ENCODE measurements at regions not wholly inside any gene's neighbourhood (a gene's known extent, or its start where the extent isn't known, plus 50 kb on each side); places are given as distances from the start of the nearest gene placed in this dataset.
"Not testable (repeated sequence)": the region's sequence is repeated elsewhere in the genome, so short reads cannot be mapped to it uniquely, and the experiment has no call there.

- H3K9me3 ChIP-seq, result no peaks in the 10 kb centered on the region
- no peak overlapping the region for H3K4me3 ChIP-seq
- no peaks in the 10 kb centered on the region for H3K36me3 ChIP-seq
- H3K27me3 ChIP-seq, result no peaks in the 10 kb centered on the region
- H3K4me2 ChIP-seq, result peak overlapping the region; percentile 76
- peak overlapping the region; percentile 33 for H3K27ac ChIP-seq
- peak overlapping the region; percentile 16; the same call in 1 of the 2 replicates for H3K9ac ChIP-seq
- no peak for TF ChIP-seq Cebpa-rat (IDR thresholded peaks at IDR 0.05)
- H3K4me1 ChIP-seq, result peaks cover 43% of the 10 kb centered on the region
- no peaks in the 10 kb centered on the region for H4K20me1 ChIP-seq
Observed at GRCh38 chr2:129483366-129483765, 496.1 kb upstream of the RAB6C start.

GRCh38 chr2:129484999-129485897 lies 494.2 kb upstream of the RAB6C start:
- Histone ChIP-seq H3K4me2 (no peak overlapping the region; the same call in 1 of the 2 replicates), H3K27ac (peak overlapping the region; percentile 16; the same call in 1 of the 2 replicates), H3K9ac (no peak overlapping the region)

GRCh38 chr2:129488376-129488775 lies 491.1 kb upstream of the RAB6C start:
- H4K20me1 ChIP-seq, result no peaks in the 10 kb centered on the region
- TF ChIP-seq Cebpa-rat (IDR thresholded peaks at IDR 0.05), result no peak
- H3K4me2 ChIP-seq, result no peak overlapping the region
- H3K9me3 ChIP-seq, result no peaks in the 10 kb centered on the region
- H3K9ac ChIP-seq, result no peak overlapping the region
- H3K27ac ChIP-seq, result no peak overlapping the region
- no peak overlapping the region for H3K4me3 ChIP-seq
- H3K36me3 ChIP-seq, result no peaks in the 10 kb centered on the region
- no peaks in the 10 kb centered on the region for H3K27me3 ChIP-seq
- peaks cover 23% of the 10 kb centered on the region for H3K4me1 ChIP-seq

More at GRCh38 chr2:129484999-129485897, 494.2 kb upstream of the RAB6C start:
- H3K36me3 ChIP-seq, result no peaks in the 10 kb centered on the region
- H4K20me1 ChIP-seq, result no peaks in the 10 kb centered on the region
- no peaks in the 10 kb centered on the region for H3K27me3 ChIP-seq
- no peak overlapping the region for H3K4me3 ChIP-seq
- H3K9me3 ChIP-seq, result no peaks in the 10 kb centered on the region
- TF ChIP-seq Cebpa-rat (IDR thresholded peaks at IDR 0.05), result no peak
- H3K4me1 ChIP-seq, result peaks cover 42% of the 10 kb centered on the region

- peaks cover 9% of the 10 kb centered on the region for H3K4me1 ChIP-seq
- H3K9me3 ChIP-seq, result no peaks in the 10 kb centered on the region
- no peak overlapping the region for H3K4me2 ChIP-seq
- TF ChIP-seq Cebpa-rat (IDR thresholded peaks at IDR 0.05), result no peak
- no peaks in the 10 kb centered on the region for H4K20me1 ChIP-seq
- no peak overlapping the region for H3K9ac ChIP-seq
- no peaks in the 10 kb centered on the region for H3K36me3 ChIP-seq
- H3K4me3 ChIP-seq, result no peak overlapping the region
- H3K27me3 ChIP-seq, result no peaks in the 10 kb centered on the region
- no peak overlapping the region for H3K27ac ChIP-seq
Observed at GRCh38 chr2:129490641-129491040, 488.8 kb upstream of the RAB6C start.

GRCh38 chr2:129491308-129491707 lies 488.2 kb upstream of the RAB6C start:
- Histone ChIP-seq H3K4me1 (peaks cover 9% of the 10 kb centered on the region), H3K27ac (no peak overlapping the region), H3K9me3 (no peaks in the 10 kb centered on the region), H3K36me3 (no peaks in the 10 kb centered on the region), H3K27me3 (no peaks in the 10 kb centered on the region), H3K4me2 (no peak overlapping the region), H4K20me1 (no peaks in the 10 kb centered on the region), H3K4me3 (no peak overlapping the region), H3K9ac (no peak overlapping the region)
- TF ChIP-seq Cebpa-rat (IDR thresholded peaks at IDR 0.05), result no peak

- no peak overlapping the region for H3K27ac ChIP-seq
- no peaks in the 10 kb centered on the region for H3K9me3 ChIP-seq
- H3K27me3 ChIP-seq, result no peaks in the 10 kb centered on the region
- no peaks in the 10 kb centered on the region for H3K36me3 ChIP-seq
- peaks cover 7% of the 10 kb centered on the region for H3K4me1 ChIP-seq
- H3K4me2 ChIP-seq, result no peak overlapping the region
- no peaks in the 10 kb centered on the region for H4K20me1 ChIP-seq
- TF ChIP-seq Cebpa-rat (IDR thresholded peaks at IDR 0.05), result no peak
- H3K9ac ChIP-seq, result no peak overlapping the region
- H3K4me3 ChIP-seq, result no peak overlapping the region
Observed at GRCh38 chr2:129492548-129492947, 486.9 kb upstream of the RAB6C start.

- Histone ChIP-seq H3K9ac (no peak overlapping the region), H3K4me1 (peaks cover 35% of the 10 kb centered on the region), H3K27ac (no peak overlapping the region), H3K9me3 (peaks cover 3% of the 10 kb centered on the region; the same call in 1 of the 2 replicates), H3K36me3 (no peaks in the 10 kb centered on the region), H3K4me3 (no peak overlapping the region), H3K27me3 (no peaks in the 10 kb centered on the region), H3K4me2 (peak overlapping the region; percentile 32; the same call in 1 of the 2 replicates), H4K20me1 (no peaks in the 10 kb centered on the region)
- peak; percentile 75; the same call in 1 of the 2 replicates for TF ChIP-seq Cebpa-rat (IDR thresholded peaks at IDR 0.05)
Observed at GRCh38 chr2:129499747-129500146, 479.7 kb upstream of the RAB6C start.

GRCh38 chr2:129502781-129503180 lies 476.7 kb upstream of the RAB6C start:
- peaks cover 3% of the 10 kb centered on the region; the same call in 1 of the 2 replicates for H3K9me3 ChIP-seq
- no peak overlapping the region for H3K9ac ChIP-seq
- no peak for TF ChIP-seq Cebpa-rat (IDR thresholded peaks at IDR 0.05)
- peak overlapping the region; percentile 50 for H3K27ac ChIP-seq
- H3K4me2 ChIP-seq, result peak overlapping the region; percentile 62
- no peaks in the 10 kb centered on the region for H3K36me3 ChIP-seq
- H4K20me1 ChIP-seq, result no peaks in the 10 kb centered on the region
- no peak overlapping the region for H3K4me3 ChIP-seq
- peaks cover 35% of the 10 kb centered on the region for H3K4me1 ChIP-seq
- no peaks in the 10 kb centered on the region for H3K27me3 ChIP-seq

- Histone ChIP-seq H3K27me3 (no peaks in the 10 kb centered on the region), H3K4me3 (no peak overlapping the region), H3K9ac (no peak overlapping the region), H3K9me3 (peaks cover 3% of the 10 kb centered on the region; the same call in 1 of the 2 replicates), H4K20me1 (no peaks in the 10 kb centered on the region), H3K4me2 (no peak overlapping the region), H3K36me3 (no peaks in the 10 kb centered on the region), H3K4me1 (peaks cover 31% of the 10 kb centered on the region), H3K27ac (no peak overlapping the region)
- no peak for TF ChIP-seq Cebpa-rat (IDR thresholded peaks at IDR 0.05)
Observed at GRCh38 chr2:129504646-129505045, 474.8 kb upstream of the RAB6C start.

- Histone ChIP-seq H3K9ac (no peak overlapping the region), H3K4me2 (peak overlapping the region; percentile 21; the same call in 1 of the 2 replicates), H3K9me3 (peaks cover 27% of the 10 kb centered on the region), H4K20me1 (no peaks in the 10 kb centered on the region), H3K27me3 (no peaks in the 10 kb centered on the region), H3K36me3 (no peaks in the 10 kb centered on the region), H3K4me1 (peaks cover 24% of the 10 kb centered on the region), H3K4me3 (no peak overlapping the region), H3K27ac (no peak overlapping the region)
- no peak for TF ChIP-seq Cebpa-rat (IDR thresholded peaks at IDR 0.05)
Observed at GRCh38 chr2:129518937-129519336, 460.5 kb upstream of the RAB6C start.

GRCh38 chr2:129532158-129532557 lies 447.3 kb upstream of the RAB6C start:
- peaks cover 19% of the 10 kb centered on the region for H3K9me3 ChIP-seq
- not testable (repeated sequence) for H3K4me1 ChIP-seq, H4K20me1 ChIP-seq, H3K27me3 ChIP-seq, H3K9ac ChIP-seq, H3K4me3 ChIP-seq, H3K27ac ChIP-seq, H3K4me2 ChIP-seq, H3K36me3 ChIP-seq

Data from BLaER1 (cell line).